ENCODE measurements at regions not wholly inside any gene's neighbourhood (a gene's known extent, or its start where the extent isn't known, plus 50 kb on each side); places are given as distances from the start of the nearest gene placed in this dataset.
"Not testable (repeated sequence)": the region's sequence is repeated elsewhere in the genome, so short reads cannot be mapped to it uniquely, and the experiment has no call there.

GRCh38 chr1:96072021-96072420 lies 649.6 kb upstream of the PTBP2 start:
- DNase-seq (ENCODE audit: low spot score): no peak

DNA sequence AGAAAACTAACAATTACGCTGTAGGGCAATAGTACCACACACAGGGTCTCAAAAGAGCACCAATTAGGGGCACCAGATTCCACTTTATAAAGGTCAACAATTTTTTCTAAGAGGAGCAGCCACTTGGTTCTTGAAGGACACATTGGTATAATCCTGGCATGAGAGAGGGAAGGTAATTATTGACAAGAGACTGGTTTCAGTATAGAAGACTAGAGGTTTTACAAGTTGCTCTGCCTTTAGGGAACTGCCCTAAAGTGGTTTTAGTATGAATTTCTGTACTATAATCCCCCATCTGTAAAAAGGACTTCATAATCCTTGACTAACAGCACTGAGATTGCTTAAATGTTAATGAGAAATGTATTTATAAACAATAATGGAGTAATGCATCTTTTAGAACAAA lies 648.5 kb upstream of the PTBP2 start:
- no peak for DNase-seq (ENCODE audit: low spot score)

- DNase-seq (ENCODE audit: low spot score): no peak
Observed at GRCh38 chr1:96074422-96074821, 647.2 kb upstream of the PTBP2 start.

DNA sequence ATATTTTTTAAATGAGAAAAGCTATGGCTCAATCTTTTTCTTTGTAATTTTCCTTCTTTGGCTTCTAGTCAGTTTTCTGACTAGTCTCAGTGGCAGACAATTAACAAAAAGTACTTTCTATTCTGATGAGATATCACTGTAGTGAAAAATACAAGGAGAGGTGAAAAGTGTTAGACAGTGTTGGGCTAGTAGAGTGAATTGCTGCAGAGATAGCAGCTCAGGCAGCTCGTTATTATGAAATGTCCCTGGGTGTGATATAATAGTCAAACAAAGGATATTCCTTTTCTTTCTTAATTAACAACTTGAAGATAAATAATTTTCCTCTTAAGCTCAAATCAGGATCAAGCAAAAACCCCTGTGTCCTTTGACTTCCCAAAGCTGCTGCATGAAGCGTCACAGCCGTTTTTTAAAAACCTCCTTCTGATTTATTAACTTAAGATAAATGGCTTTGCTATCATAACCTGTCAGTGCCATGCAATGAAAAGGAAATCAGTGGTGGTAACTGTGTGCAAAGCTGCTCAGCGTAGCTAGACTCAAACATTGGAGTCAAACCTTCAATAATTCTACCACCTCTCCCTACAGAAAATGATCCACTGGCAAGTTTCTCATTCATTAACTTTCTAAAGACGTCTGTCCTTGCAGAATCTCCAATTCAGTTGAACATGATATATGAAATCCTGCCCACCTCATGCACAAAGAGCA lies 646.6 kb upstream of the PTBP2 start:
- DNase-seq (ENCODE audit: low spot score): no peak

GRCh38 chr1:96075704-96076455 lies 645.7 kb upstream of the PTBP2 start:
- DNase-seq (ENCODE audit: low spot score): no peak

DNA sequence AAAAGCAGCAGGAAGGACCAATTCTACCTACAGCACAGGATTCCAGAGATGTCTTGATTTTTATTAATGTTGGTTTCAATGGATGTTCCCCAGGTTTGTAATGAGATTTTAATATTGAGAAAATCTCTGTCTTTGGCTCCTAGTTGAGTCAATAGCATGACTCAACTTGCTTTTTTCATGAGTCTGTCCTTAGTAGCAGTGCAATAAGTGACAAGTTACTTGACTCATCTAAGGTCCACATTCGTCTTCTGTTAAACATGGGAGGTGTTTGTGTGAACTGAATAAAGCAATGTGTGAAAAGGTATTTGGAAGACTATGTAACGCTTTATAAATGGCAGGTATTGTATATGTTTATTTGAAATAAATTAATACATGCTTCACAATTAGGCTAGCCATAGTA lies 645.0 kb upstream of the PTBP2 start:
- no peak for DNase-seq (ENCODE audit: low spot score)

DNA sequence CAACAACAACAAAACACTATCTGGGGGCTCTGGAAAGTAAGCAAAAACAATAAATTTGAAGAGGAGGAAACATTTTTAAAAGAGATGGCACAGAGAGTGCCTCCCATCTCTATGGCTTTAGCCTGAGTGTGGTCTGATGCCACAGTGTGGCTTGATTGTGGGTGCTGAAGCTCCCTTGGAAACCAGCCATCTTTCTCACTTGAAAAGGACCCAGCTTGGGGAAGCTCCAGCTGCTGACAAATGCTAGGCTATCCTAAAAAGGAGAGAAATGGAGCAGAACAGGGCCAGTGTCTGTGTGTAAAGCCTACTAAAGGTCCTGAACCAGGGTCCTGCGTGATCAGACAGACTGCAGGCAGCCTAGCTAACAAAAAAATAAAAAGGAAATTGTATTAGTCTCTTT lies 642.0 kb upstream of the PTBP2 start:
- DNase-seq (ENCODE audit: low spot score): no peak

GRCh38 chr1:96080925-96081324 lies 640.7 kb upstream of the PTBP2 start:
- no peak for DNase-seq (ENCODE audit: low spot score)

DNA sequence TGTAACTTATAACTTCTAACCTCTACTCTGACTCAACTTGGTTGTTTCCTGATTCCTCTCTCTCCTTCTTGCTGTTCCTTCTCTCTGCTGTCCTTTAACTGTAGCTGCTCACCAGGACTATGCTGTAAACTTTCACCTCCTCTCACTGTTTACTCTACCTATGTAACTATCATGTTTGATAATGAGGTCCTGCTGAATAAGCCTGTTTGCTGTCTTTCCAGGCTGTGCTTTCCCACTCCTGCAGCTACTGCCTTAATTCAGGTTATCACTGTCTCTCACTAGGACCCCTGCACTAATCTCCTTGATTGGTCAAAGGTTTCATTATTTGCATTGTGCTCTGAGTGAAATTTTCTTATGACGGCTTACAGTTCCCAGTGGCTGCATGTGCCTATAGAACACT lies 633.9 kb upstream of the PTBP2 start:
- DNase-seq (ENCODE audit: low spot score): no peak

DNA sequence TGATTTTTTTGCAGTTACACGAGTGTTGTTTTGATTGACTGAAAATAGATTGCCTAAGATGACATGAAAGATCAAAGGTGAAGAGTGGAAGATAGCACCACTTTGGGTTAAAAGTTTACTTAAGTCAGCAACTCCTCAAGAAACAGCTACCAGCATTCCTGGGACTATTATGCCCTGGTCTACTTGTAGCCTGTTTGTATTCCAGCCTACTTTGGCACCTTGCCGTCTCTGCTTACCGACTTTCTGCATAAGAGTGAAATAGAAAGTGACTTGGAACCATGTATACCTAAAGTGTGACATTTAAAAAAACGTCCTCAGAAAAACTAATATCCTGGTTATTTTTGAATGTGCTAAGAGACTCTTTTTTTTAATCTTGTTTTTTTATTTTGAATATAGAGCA lies 631.5 kb upstream of the PTBP2 start:
- no peak for DNase-seq (ENCODE audit: low spot score)

DNA sequence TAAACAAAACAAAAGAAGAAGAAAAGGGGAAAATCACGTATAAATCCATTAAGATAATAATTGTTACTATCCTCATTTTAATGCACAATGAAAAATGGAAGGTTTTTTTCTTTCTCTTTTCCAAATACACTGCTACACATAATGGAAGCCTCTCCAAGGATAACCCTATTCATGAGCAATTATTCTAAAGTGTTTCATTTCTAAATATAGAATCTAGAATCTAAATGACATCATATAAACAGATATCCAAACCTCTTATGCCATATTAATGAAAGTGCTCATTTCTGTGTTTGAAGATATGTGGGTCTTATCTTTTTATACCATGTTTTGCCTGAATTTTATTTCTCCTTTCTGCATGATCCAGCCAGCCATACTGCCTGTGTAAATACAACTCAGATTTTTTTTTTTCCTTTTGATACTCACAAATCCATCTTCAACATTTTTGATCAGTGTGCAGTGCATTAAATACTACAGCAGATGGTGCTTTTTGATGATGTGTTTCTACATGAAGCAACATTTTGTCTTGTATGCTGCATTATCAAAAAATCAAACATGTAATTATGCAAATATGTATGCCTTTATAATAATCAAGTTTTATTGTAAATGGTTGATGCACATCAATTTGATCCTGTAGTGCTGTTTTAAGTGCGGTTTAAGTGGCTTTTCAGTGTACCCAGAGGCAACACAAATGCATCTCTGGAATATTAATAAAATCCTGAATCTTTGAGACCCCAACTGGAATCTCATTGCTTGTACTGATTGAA lies 625.6 kb upstream of the PTBP2 start:
- DNase-seq (ENCODE audit: low spot score): no peak

DNA sequence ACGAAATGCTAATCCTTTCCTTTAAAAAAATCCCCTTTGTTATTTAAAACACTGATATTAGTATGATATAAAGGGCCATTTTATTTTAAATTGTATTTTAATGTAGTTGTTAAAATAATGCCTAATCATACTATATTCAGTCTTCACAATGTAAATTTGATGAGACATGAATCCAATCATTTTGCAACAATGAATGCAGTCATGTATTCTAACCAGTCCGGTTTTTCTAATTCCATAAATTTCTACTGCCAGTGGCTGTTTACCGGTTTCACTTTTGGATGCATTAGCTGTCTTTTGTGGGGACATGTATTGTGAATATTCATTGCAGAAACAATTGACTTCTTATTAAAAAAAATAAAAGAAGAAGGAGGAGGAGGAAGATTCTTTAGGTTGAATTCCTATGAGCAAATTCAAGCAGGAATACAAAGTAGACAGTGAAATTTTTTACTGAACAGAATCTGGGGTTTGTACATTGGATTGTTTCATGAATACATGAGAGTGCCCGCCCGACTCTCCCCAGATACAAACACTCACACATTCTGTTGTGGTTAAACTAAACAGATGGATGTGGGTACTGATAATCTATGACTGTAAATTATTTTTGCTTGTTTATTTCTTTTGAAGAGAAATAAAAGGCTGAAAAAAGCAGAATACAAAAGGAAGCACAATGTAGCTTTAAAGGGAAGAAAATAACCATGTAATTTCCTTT lies 624.8 kb upstream of the PTBP2 start:
- DNase-seq (ENCODE audit: low spot score): no peak

DNA sequence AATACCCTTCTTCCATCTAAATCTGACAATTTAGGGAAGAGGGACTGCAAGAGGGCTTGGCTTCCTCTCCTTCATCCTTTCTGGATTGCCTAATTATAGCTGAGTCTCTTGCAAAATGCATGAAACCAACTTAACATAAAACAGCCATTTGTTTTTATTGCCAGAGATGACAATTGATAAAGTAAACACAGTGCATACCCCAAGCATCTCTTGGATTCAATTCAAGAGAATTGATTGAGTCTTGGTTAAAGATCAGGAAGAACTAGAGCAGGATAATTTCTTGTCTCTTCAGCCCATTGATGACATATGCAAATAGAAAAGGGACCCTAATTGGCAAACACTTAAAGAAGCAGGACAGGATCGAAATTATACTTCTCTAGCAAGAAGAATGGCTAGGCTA lies 617.1 kb upstream of the PTBP2 start:
- no peak for DNase-seq (ENCODE audit: low spot score)

- DNase-seq (ENCODE audit: low spot score): no peak
Observed at GRCh38 chr1:96104906-96105305, 616.7 kb upstream of the PTBP2 start.

- no peak for DNase-seq (ENCODE audit: low spot score)
Observed at GRCh38 chr1:96116731-96117130, 604.9 kb upstream of the PTBP2 start.

- DNase-seq (ENCODE audit: low spot score): no peak
Observed at GRCh38 chr1:96130432-96130831, 591.2 kb upstream of the PTBP2 start.

DNA sequence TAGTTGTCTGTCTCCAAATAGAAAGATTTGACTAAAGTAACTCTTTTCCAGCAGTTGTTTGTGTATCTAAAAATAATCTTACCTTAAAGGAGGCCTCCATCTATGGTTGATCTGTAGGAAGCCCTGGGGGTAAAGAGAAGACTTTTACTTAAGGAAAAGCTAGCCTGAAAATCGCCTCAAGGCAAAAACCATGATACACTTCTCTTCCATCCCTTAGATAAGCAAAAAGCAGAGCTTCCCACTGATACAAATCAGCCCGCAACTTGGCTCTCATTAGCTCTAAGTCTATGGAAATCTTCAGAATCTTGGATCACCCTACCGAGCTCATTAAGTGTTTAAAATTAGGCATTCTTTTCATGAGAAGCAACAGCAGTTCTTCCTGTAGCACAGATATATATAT lies 576.9 kb upstream of the PTBP2 start:
- DNase-seq (ENCODE audit: low spot score): no peak

- DNase-seq (ENCODE audit: low spot score): no peak
Observed at GRCh38 chr1:96145492-96145891, 576.1 kb upstream of the PTBP2 start.

DNA sequence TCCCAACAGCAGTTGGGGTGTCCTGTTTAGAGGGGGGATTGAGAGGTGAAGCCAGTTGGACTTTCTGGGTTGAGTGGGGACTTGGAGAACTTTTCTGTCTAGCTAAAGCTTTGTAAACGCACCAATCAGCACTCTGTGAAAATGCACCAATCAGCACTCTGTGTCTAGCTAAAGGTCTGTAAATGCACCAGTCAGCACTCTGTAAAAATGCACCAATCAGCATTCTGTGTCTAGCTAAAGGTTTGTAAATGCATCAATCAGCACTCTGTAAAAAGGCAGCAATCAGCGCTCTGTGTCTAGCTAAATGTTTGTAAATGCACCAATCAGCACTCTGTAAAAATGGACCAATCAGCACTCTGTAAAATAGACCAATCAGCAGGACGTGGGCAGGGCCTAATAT lies 568.6 kb upstream of the PTBP2 start:
- DNase-seq (ENCODE audit: low spot score): not testable (repeated sequence)

DNA sequence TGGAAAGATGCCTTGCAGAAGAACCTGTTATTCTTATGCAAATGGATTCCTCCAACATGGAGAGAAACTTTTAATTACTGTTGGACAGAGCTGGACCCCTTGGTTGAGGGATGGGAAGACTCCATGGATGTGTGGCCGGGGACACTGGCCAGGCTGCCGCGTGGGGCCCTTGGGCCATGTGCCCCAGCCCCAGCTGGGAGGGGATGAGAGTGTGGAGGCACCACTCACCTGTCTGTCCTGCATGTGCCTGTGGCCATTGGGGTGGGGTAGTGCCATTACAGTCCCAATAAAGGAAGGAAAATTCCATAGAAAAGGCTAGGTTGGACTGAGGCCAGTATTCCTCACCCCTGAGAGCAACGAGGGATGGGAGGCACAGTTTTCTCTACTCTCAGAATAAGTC lies 564.5 kb upstream of the PTBP2 start:
- DNase-seq (ENCODE audit: low spot score): no peak

DNA sequence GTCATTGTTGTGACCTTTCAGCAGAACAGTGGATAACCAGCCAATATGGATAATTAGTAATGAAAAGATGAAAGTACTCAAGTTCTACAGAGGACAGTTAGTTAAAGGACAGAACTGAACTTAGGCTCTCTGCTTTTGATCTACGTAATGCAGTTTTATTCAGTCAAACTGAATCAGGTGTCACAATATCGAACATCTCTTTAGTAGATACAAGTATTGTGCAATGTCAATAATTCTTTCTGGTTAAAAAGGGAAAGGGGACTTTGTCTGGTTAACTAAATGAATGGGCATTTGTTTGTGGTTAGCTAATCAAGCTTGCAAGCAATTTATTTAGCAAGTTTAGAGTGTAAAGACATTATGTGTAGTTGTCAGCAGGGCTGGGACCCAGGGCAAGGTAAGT lies 562.2 kb upstream of the PTBP2 start:
- no peak for DNase-seq (ENCODE audit: low spot score)

GRCh38 chr1:96164053-96164452 lies 557.5 kb upstream of the PTBP2 start:
- DNase-seq (ENCODE audit: low spot score): peak; percentile 2

Measured in SK-N-DZ (cell line).